Urinary bladder (tissue), 3 donors: ENCODE measurements at regions not wholly inside any gene's neighbourhood (a gene's known extent, or its start where the extent isn't known, plus 50 kb on each side); places are given as distances from the start of the nearest gene placed in this dataset.
A peak's percentile ranks its signal among the peaks of the same experiment; 100 is the strongest.

Experiments
- DNase-seq: peaks from one replicate; pipeline ENCODE4 v3.0.0-alpha.2; 2015; ENCODE audit errors: extremely low spot score
- H3K27ac ChIP-seq: one replicate; pipeline ENCODE4 v1.5.1; 2013; ENCODE audit warnings: low read depth, mild to moderate bottlenecking, moderate library complexity
- H3K36me3 ChIP-seq: one replicate; pipeline ENCODE4 v1.6.1; 2013; ENCODE audit warnings: mild to moderate bottlenecking, moderate library complexity; ENCODE audit not compliant: insufficient read depth
- H3K4me1 ChIP-seq: one replicate; pipeline ENCODE4 v1.6.1; 2013; ENCODE audit warnings: mild to moderate bottlenecking, moderate library complexity; ENCODE audit not compliant: insufficient read depth
- H3K4me3 ChIP-seq: one replicate; pipeline ENCODE4 v1.5.1; 2013; ENCODE audit warnings: low read depth, low read length
- WGBS: extraction: QIAGEN DNeasy Blood & Tissue Kit; methylation state at CpG from one replicate; pipeline ENCODE4 v1.1.7; 2013; 5-methylcytosine and 5-hydroxymethylcytosine counted together
- donor health status: healthy with polysubstance abuse.
- donor health status: healthy.

DNA sequence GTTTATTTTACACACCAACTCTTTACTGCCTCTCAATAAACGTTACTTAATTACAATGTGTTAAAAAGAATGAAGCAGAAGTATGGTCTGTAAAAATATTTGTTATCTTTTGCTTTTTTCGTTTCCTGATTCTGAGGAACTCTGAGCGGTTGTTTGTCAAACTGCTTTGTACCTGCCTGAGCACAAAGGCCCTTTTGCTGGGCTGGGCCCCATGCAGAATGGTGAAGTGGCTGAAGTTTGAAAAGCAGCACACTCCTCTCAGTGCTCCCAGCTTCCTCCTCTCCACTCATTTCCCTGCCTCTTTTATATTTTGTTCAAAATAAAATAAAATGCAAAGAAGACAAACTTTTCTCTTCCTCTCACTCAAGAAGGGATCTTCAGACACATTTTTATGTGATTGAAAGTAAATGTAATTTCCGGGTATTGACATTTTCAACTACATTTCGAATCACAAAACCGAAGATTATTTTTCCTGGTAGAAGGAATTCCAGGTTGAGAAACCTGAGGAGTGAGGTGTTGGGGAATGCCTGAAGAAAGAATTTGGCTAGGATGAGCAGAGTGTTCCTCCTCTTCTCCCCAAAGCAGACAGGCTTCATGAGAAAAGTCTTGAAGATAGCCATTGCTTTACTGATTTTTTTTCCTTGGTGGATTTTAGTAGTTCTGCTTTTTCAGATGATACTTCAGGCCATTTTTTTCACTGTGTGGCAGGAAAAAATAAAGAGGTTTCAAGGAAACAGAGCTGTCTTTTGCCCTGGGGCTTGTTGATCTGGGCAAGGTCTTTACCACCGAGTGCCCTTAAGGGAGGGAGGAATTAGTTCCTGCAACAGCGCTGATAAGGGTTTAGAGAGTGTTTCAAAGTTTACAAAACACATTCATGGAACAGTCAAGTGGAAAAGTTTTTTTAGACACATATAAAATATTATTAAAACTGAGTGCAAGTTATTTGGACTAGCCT, 229.8 kb downstream of the NFKBIZ start:
- no peak overlapping the region for H3K27ac ChIP-seq
- DNase-seq, result no peak
- H3K4me3 ChIP-seq, result no peak overlapping the region
- WGBS, result 61% methylated on average over 8 of the region's 8 CpGs
- peaks cover 2% of the 10 kb centered on the region for H3K36me3 ChIP-seq
- no peaks in the 10 kb centered on the region for H3K4me1 ChIP-seq

DNA sequence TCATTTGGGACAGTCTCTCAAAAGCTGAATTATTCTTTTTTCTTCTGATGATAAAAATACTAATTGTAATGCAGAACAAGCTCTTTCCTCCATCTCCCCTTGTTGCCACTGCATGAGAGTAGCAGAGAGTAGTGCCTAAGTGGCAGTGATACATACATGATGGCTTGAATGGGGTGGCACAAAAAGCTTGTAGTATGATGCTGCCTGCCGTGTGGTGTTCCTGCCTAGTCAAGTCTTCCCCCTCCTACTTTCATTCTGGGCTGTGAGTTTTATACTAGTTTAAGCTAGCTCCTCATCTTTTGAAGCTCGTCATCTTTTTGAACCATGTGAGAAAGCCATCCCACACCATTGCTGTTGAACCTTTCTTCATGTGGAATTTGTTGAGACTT, 230.5 kb downstream of the NFKBIZ start:
- DNase-seq, result no peak
- H3K4me1 ChIP-seq, result no peaks in the 10 kb centered on the region
- H3K27ac ChIP-seq, result no peak overlapping the region

DNA sequence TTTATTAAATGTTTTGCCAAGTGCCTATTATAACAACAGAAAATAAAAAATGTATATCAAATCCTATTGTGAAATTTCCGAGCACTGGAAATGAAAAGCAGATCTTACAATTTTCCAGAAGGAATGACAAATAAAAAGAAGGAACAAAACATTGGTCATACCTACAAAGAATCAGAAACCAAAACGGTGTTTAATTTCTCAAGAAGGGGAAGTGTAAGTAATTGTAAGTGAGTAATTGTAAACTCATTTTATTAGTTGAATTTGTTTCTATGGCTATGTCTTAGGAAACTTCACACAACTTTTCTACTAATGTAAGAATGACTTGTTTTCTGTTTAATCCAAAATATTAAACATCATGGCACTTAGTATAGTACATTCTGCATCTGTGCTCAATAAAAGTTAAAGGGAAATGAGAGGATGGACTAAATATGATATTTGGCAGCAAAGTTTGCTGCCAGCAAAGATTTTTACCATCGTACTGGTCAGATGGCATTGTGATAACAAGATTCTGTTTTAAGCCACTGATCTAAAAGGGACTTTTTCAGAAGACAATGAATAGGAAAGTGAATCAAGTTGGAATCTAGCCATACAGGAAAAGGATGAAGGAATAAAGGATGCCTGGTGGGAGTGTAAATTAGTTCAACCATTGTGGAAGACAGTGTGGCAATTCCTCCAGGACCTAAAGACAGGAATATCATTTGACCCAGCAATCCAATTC, 232.4 kb downstream of the NFKBIZ start:
- H3K4me1 ChIP-seq, result no peaks in the 10 kb centered on the region
- H3K27ac ChIP-seq, result no peak overlapping the region
- no peak for DNase-seq
- peaks cover 2% of the 10 kb centered on the region for H3K36me3 ChIP-seq
- no peak overlapping the region for H3K4me3 ChIP-seq
- WGBS, result 73% methylated on average over 3 of the region's 3 CpGs

More for the DNA sequence above, 230.5 kb downstream of the NFKBIZ start:
- no peak overlapping the region for H3K4me3 ChIP-seq
- WGBS, result 86% methylated on average over 2 of the region's 2 CpGs
- peaks cover 2% of the 10 kb centered on the region for H3K36me3 ChIP-seq

DNA sequence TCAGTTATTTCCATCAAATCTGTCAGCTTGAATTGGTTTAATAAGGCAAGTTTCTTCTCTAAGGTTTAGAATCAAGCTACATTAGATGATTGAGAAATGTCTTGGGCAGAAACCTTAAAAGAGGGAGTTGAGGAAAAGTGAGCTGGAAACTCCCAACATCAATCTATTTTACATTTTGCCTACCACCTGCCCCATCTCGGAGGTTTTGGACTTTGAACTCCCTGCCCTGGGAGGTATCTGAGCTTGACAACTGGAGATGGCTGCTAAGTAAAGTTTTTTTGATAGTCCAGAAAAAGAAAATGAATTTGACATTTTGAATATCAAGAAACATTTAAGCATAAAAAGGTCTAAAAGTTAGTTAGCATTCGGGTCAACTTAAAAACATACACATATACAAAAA, 234.2 kb downstream of the NFKBIZ start:
- no peaks in the 10 kb centered on the region for H3K4me1 ChIP-seq
- 94% methylated on average over 2 of the region's 2 CpGs for WGBS
- no peak overlapping the region for H3K27ac ChIP-seq
- no peaks in the 10 kb centered on the region for H3K36me3 ChIP-seq
- H3K4me3 ChIP-seq, result no peak overlapping the region
- DNase-seq, result no peak

DNA sequence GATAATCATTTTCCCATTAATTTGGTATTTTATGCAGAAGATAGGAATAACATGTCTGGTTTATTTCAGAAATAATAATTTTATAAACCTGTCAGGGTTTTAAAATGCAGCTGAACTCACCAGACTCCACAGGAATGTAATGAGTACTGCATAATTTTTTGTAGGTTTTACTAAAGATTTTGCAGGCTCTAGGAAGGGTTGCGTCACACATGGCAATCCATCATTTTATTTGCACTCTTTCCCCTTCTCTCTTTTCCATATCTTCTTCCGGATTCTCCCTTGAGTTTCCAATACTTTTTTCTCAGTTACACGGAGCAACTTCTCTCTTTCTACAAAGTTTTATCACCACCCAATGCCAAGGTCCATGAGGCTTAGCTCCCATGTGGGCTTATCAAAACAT, 234.7 kb downstream of the NFKBIZ start:
- Histone ChIP-seq H3K4me3 (no peak overlapping the region), H3K4me1 (no peaks in the 10 kb centered on the region), H3K27ac (no peak overlapping the region), H3K36me3 (no peaks in the 10 kb centered on the region)
- WGBS, result 50% methylated on average over 3 of the region's 3 CpGs
- no peak for DNase-seq

DNA sequence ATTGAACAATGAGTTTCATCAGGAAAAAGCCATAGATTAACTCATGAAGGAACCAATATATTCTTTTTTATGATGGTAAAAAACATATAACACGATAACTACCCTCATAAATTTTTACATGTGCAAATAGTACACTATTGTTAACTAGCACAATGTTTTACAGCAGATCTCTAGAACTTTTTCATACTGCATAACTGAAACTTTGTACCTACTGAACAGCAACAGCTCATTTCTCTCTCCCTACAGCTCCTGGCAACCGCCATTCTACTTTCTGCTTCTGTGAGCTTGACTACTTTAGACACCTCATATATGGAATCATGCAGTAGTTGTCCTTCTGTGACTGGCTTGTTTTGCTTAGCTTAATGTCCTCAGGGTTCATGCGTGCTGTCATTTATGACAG, 235.4 kb downstream of the NFKBIZ start:
- H3K4me1 ChIP-seq, result no peaks in the 10 kb centered on the region
- WGBS, result 89% methylated on average over 3 of the region's 3 CpGs

DNA sequence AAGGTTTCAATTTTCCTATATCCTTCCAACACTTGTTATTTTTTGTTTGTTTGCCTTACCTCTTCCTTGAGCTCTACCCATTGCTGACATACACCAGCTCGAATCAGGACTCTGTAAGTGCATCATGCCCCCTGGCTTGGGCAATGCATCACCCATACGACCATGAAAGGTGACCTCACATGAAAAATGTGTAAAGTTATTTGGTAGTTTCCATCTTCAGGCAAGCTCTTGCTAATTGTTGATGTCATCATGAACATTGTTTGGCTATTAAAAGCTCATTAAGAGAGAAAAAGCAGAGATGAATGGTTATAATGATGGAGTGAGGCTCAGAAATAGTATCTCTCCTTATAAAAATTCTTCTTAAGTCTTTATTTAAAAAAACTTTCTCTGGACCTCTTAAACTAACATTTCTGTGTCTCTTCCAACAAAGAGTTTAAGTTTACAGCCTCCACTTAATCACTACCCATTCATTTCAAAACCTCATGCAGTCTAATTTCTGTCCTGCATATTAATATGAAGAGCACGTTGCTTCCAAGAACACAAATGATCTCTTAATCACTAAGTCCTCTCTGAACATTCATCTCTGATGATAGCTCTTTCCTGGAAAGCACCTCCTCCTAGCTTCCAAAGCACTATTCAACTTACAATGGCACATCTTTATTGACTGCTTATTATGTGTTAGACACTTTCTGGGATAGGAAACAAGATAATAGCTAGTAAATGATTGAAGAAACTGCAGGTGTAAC, 236.3 kb downstream of the NFKBIZ start:
- Histone ChIP-seq H3K36me3 (no peaks in the 10 kb centered on the region), H3K4me3 (no peak overlapping the region), H3K27ac (no peak overlapping the region), H3K4me1 (no peaks in the 10 kb centered on the region)
- WGBS, result 49% methylated on average over 3 of the region's 3 CpGs
- no peak for DNase-seq

More for the DNA sequence above, 235.4 kb downstream of the NFKBIZ start:
- no peak overlapping the region for H3K27ac ChIP-seq
- H3K36me3 ChIP-seq, result no peaks in the 10 kb centered on the region
- H3K4me3 ChIP-seq, result no peak overlapping the region
- DNase-seq, result no peak

DNA sequence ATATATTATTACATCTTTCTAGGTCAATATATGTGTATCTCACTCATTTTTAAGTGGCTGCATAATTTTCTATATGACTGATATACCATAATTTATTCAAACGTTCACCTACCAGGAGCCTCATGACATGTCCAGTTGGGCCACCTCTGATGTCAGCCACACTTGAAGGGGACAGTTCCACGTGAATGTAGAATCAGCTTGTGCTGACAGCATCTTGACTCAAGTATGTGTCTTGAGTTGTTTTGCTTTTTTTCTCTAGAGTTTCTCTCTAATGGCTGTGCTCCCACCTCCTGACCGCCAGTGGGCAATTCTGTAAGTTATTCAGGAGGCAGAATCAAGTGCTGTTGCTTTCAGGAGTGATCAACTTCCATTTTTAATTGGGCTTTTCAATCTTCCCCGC, 237.9 kb downstream of the NFKBIZ start:
- no peaks in the 10 kb centered on the region for H3K4me1 ChIP-seq
- H3K36me3 ChIP-seq, result no peaks in the 10 kb centered on the region
- 92% methylated on average over 4 of the region's 4 CpGs for WGBS

DNA sequence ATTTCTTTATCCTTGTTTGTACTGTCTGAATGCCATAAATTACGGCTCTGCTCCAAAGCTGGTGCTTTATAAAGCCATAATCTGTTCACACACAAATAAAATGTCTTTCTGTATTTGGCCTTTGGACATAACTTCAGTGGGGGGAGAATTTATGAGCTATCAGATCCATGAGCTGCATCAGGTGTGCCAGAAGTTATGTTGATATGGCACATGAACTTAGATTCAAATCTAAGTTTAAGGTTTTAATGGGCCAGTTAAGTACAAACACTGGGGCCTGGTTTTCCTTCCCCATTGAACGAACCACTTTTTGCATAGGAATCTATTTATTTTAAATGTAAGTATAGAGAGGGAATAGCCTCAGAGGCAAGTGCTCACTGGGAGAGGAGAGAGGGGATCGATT, 239.9 kb downstream of the NFKBIZ start:
- DNase-seq, result peak; percentile 56
- Histone ChIP-seq H3K4me3 (no peak overlapping the region), H3K36me3 (no peaks in the 10 kb centered on the region), H3K4me1 (no peaks in the 10 kb centered on the region), H3K27ac (no peak overlapping the region)
- WGBS, result 44% methylated on average over 3 of the region's 3 CpGs

More for the DNA sequence above, 237.9 kb downstream of the NFKBIZ start:
- Histone ChIP-seq H3K27ac (no peak overlapping the region), H3K4me3 (no peak overlapping the region)
- no peak for DNase-seq

DNA sequence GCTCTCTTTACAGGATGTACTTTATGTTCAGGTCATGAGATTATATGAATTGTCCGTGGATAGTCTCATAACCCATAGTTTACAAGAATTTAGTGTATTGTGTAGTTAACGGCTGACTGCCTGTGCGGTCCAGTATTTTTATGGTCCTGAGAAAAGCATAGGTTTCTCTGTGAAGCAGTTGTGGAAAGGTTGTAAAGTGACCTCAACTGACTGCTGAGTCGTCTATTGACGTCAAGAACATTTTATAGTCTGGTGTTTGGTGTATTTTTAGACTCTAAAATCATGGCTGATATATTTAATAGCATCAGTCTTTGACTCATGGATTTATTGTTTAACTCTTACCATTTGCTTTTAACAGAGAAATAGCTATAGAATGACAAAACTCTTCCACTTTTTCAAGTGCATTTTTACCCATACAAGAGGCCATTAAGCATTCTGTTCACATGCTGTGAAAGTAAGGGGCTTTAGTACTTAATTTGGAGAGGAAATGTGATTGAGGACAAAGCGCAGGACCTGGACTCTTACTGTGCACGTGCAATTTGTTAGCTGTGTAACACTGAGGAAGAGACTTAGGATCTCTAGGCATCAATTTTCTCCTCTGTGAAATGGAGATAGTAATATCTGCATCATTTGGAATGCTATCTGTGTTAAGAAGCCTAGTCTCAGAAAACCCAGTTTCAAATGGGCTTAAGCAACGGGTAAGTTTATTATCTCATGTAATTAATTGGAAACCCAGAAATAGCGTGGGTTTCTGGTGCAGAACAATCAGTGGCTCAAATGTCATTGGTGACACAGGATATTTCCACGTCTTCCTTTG, 240.8 kb downstream of the NFKBIZ start:
- no peaks in the 10 kb centered on the region for H3K36me3 ChIP-seq
- WGBS, result 38% methylated on average over 10 of the region's 10 CpGs
- H3K4me3 ChIP-seq, result no peak overlapping the region
- H3K4me1 ChIP-seq, result no peaks in the 10 kb centered on the region
- H3K27ac ChIP-seq, result no peak overlapping the region
- peak; percentile 83 for DNase-seq

DNA sequence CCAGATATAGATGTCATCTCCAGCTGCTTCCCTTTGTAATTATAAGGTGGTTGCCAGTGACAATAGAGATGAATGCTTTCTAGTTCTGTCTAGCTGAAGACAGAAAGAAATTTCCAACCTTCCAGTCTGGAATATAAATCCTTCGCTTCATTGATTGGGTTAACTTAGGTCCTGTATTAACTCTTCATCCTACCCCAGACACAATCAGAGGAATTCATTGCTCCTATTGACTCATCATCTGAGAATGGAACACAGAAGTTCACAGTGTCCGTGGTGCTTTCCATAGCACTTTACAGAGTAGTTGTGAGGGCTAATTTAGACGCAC, 241.4 kb downstream of the NFKBIZ start:
- H3K4me1 ChIP-seq, result no peaks in the 10 kb centered on the region
- no peak overlapping the region for H3K4me3 ChIP-seq
- no peak for DNase-seq
- H3K36me3 ChIP-seq, result no peaks in the 10 kb centered on the region
- no peak overlapping the region for H3K27ac ChIP-seq
- WGBS, result 80% methylated on average over 3 of the region's 3 CpGs

DNA sequence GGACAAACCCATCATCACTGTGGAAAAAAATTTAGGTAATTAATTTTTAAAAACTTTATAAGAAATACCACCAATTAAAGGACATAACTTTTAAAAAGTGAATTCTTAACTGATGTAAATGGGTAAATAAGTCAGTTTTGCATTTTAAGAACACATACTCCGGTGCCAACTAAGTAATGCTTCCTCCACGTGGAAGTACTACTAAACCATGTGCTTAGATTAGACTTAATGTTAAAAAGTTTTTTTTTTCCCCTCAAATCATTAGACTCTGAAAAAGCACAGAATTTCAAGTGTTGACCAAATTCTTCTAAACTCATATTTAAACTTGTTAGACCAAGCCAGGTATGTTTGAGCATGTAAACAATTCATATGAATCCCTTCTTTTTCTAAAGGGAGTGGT, 242.0 kb downstream of the NFKBIZ start:
- H3K4me1 ChIP-seq, result no peaks in the 10 kb centered on the region
- H3K36me3 ChIP-seq, result no peaks in the 10 kb centered on the region
- 89% methylated on average over 2 of the region's 2 CpGs for WGBS
- DNase-seq, result no peak
- H3K27ac ChIP-seq, result no peak overlapping the region
- no peak overlapping the region for H3K4me3 ChIP-seq
